Kidney (tissue), 13 donors: ENCODE measurements at regions not wholly inside any gene's neighbourhood (a gene's known extent, or its start where the extent isn't known, plus 50 kb on each side); places are given as distances from the start of the nearest gene placed in this dataset.

Experiments
- DNase-seq, 5 donors: peaks; one replicate each; pipeline ENCODE4 v3.0.0-alpha.2; 2013 to 2020
- FAIRE-seq: peaks from 2 replicates; lab custom pipeline; 2012; peaks lifted over from hg19 to GRCh38; lab: Jason Lieb, UNC
- H3K27ac ChIP-seq, 2 donors: one replicate each; pipeline ENCODE4 v1.7.0; 2013; ENCODE audit warnings: low read depth in 2 of 2, low read length in 2 of 2, inconsistent platforms in 1 of 2
- H3K27me3 ChIP-seq: one replicate; pipeline ENCODE4 v1.7.1; 2013; ENCODE audit warnings: low read length, inconsistent platforms; ENCODE audit not compliant: control insufficient read depth, insufficient read depth
- H3K36me3 ChIP-seq, 3 donors: one replicate each; pipeline versions ENCODE4 v1.7.0 to v1.7.1; 2013; ENCODE audit warnings: low read length in 3 of 3, control low read depth in 1 of 3, inconsistent platforms in 1 of 3; ENCODE audit not compliant: insufficient read depth in 3 of 3, control insufficient read depth in 2 of 3
- H3K4me1 ChIP-seq, 3 donors: one replicate each; pipeline versions ENCODE4 v1.7.0 to v1.7.1; 2013; ENCODE audit warnings: low read length in 3 of 3, inconsistent platforms in 1 of 3, low read depth in 1 of 3; ENCODE audit not compliant: control insufficient read depth in 2 of 3, insufficient read depth in 2 of 3
- H3K4me3 ChIP-seq, 3 donors: one replicate each; pipeline versions ENCODE4 v1.7.0 to v1.8.1; 2013; ENCODE audit warnings: low read length in 3 of 3, control low read depth in 1 of 3, inconsistent platforms in 1 of 3
- H3K9ac ChIP-seq, 3 donors: one replicate each; pipeline versions ENCODE4 v1.7.0 to v1.7.1; 2013; ENCODE audit warnings: low read length in 3 of 3, control low read depth in 1 of 3, inconsistent platforms in 1 of 3
- H3K9me3 ChIP-seq, 3 donors: one replicate each; pipeline versions ENCODE4 v1.7.0 to v1.7.1; 2013; ENCODE audit warnings: low read length in 3 of 3, control low read depth in 1 of 3, inconsistent platforms in 1 of 3; ENCODE audit not compliant: control insufficient read depth in 2 of 3, insufficient read depth in 1 of 3
- CTCF ChIP-seq: IDR thresholded peaks from 3 replicates; pipeline ENCODE4 v1.5.1; 2012; ENCODE audit warnings: mild to moderate bottlenecking, moderate library complexity, borderline replicate concordance; ENCODE audit not compliant: insufficient read depth; ENCODE audit errors: extremely low read depth
- intact Hi-C: fragments of 100-400 bp; cut with DNase I; formaldehyde crosslinking; loops from one replicate; pipeline ENCODE4 v1.11.1; 2022
- donor health status: control.
- donor health status: control.
- donor health status: control.
- donor health status: control.
- donor health status: control.
- donor health status: DM: yes; HTN: yes; CAD: no.
- donor health status: Normal renal cell carcinoma (clear cell type).

- intact Hi-C loops: no loop called here
- Histone ChIP-seq H3K4me3 (no peak overlapping the region), H3K9me3 (no peaks in the 10 kb centered on the region), H3K36me3 (no peaks in the 10 kb centered on the region), H3K9ac (no peak overlapping the region), H3K27ac (no peak overlapping the region), H3K4me1 (no peaks in the 10 kb centered on the region), H3K27me3 (no peaks in the 10 kb centered on the region)
- TF ChIP-seq CTCF: no peak
- DNase-seq (no peak), FAIRE-seq (no peak)
Measured at GRCh38 chr4:154081391-154081790, 292.5 kb upstream of the SFRP2 start.

DNA sequence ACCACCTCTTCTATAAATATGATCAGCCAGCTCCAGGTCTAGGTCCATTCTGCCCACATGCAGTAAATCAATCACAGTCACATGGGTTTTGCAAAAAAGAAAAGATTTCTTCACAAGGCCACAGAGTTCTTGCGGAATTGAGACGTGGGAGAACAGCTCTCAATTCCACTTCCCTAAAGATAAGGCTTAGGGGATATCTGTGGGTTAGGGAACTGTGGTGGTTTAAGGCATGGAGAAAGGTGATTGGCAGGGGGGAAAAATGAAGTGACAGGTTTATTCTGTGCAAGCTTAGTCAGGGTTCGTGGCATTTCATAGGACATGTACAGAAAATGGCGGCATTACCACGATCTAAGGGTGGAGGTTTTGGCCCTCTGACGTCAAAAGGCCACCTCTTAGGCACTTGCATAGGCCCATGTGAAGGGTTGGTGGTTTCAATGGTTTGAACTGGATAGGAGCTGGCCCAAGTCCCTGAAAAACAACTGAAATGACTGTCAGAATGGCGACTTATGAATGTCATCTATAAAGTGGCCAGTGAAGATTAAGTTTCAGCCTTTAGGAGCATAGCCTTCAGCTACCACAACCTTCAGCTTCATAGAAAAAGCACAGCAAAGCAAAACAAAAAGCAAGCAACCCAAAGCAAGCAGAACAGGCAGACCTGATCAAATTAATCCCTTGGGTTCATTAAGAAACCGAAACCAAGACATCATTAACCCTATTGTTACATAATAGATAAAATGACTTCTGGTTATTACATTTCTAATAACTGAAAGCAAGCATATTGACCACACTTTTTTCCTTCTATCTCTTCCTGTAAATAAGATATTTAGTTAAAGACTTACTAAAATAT is 289.8 kb upstream of the SFRP2 start:
- Histone ChIP-seq H3K4me1 (no peaks in the 10 kb centered on the region), H3K27me3 (no peaks in the 10 kb centered on the region), H3K9me3 (no peaks in the 10 kb centered on the region), H3K4me3 (no peak overlapping the region), H3K36me3 (no peaks in the 10 kb centered on the region), H3K9ac (no peak overlapping the region), H3K27ac (no peak overlapping the region)
- intact Hi-C loops: no loop called here
- DNase-seq: no peak
- TF ChIP-seq CTCF: no peak
- no peak for FAIRE-seq

DNA sequence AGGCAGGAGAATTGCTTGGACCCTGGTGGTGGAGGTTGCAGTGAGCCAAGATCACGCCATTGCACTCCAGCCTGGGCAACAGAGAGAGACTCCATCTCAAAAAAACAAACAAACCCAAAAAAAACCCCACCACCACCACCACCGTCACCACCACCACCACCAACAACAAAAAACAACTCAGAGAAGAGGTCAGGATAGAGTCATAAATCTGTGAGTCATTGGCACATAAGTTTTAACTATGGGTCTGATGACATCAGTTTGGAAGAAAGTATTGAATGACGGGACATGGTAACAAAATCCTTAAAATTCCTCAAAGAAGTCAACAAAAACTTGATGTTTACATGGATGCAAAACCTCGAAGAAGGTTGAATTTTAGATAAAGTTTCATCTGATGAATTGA is 288.0 kb upstream of the SFRP2 start:
- H3K9me3 ChIP-seq: no peaks in the 10 kb centered on the region
- no peak overlapping the region for H3K9ac ChIP-seq
- H3K4me3 ChIP-seq: no peak overlapping the region
- H3K27ac ChIP-seq: no peak overlapping the region
- H3K36me3 ChIP-seq: no peaks in the 10 kb centered on the region
- no peaks in the 10 kb centered on the region for H3K27me3 ChIP-seq
- no peak for TF ChIP-seq CTCF
- FAIRE-seq: no peak
- DNase-seq: no peak
- intact Hi-C loops: no loop called here
- H3K4me1 ChIP-seq: no peaks in the 10 kb centered on the region
